ENCODE measurements at regions not wholly inside any gene's neighbourhood (a gene's known extent, or its start where the extent isn't known, plus 50 kb on each side); places are given as distances from the start of the nearest gene placed in this dataset.

- no peak for DNase-seq (ENCODE audit: low read depth)
These were observed 183.5 kb upstream of the AFDN start for GRCh38 chr6:167643223-167643622.

GRCh38 chr6:167643716-167644115, 183.0 kb upstream of the AFDN start:
- DNase-seq (ENCODE audit: low read depth): no peak

GRCh38 chr6:167644412-167645132, 182.1 kb upstream of the AFDN start:
- no peak for DNase-seq (ENCODE audit: low read depth)

- no peak for DNase-seq (ENCODE audit: low read depth)
These were observed 181.3 kb upstream of the AFDN start for GRCh38 chr6:167645368-167645767.

GRCh38 chr6:167647306-167647705, 179.4 kb upstream of the AFDN start:
- DNase-seq (ENCODE audit: low read depth): no peak

GRCh38 chr6:167647737-167648470, 178.8 kb upstream of the AFDN start:
- no peak for DNase-seq (ENCODE audit: low read depth)

- DNase-seq (ENCODE audit: low read depth): no peak
These were observed 178.0 kb upstream of the AFDN start for GRCh38 chr6:167648501-167649278.

GRCh38 chr6:167649476-167649875, 177.2 kb upstream of the AFDN start:
- DNase-seq (ENCODE audit: low read depth): no peak

GRCh38 chr6:167650730-167651317, 175.9 kb upstream of the AFDN start:
- no peak for DNase-seq (ENCODE audit: low read depth)

- no peak for DNase-seq (ENCODE audit: low read depth)
These were observed 175.2 kb upstream of the AFDN start for GRCh38 chr6:167651318-167652041.

- DNase-seq (ENCODE audit: low read depth): no peak
These were observed 174.5 kb upstream of the AFDN start for GRCh38 chr6:167652042-167652700.

GRCh38 chr6:167652701-167653095, 174.0 kb upstream of the AFDN start:
- no peak for DNase-seq (ENCODE audit: low read depth)

GRCh38 chr6:167653561-167653960, 173.2 kb upstream of the AFDN start:
- no peak for DNase-seq (ENCODE audit: low read depth)

GRCh38 chr6:167654389-167654788, 172.3 kb upstream of the AFDN start:
- no peak for DNase-seq (ENCODE audit: low read depth)

- no peak for DNase-seq (ENCODE audit: low read depth)
These were observed 171.4 kb upstream of the AFDN start for GRCh38 chr6:167655174-167655821.

- DNase-seq (ENCODE audit: low read depth): no peak
These were observed 168.6 kb upstream of the AFDN start for GRCh38 chr6:167658106-167658505.

- DNase-seq (ENCODE audit: low read depth): no peak
These were observed 167.7 kb upstream of the AFDN start for GRCh38 chr6:167659046-167659445.

GRCh38 chr6:167660424-167660823, 166.3 kb upstream of the AFDN start:
- no peak for DNase-seq (ENCODE audit: low read depth)

- no peak for DNase-seq (ENCODE audit: low read depth)
These were observed 165.7 kb upstream of the AFDN start for GRCh38 chr6:167660944-167661551.
